ENCODE measurements at regions not wholly inside any gene's neighbourhood (a gene's known extent, or its start where the extent isn't known, plus 50 kb on each side); places are given as distances from the start of the nearest gene placed in this dataset.

- TF ChIP-seq POLR2AphosphoS5 (IDR thresholded peaks at IDR 0.05; ENCODE audit: low read depth, low read length): peak; percentile 56; the same call in 1 of the 2 replicates
- no peak for TF ChIP-seq CHD1 (IDR thresholded peaks at IDR 0.05; ENCODE audit: low read depth, low read length)
- 0 out of 4 replicates have a peak, but pooled peaks of 1 of the 2 experiments have one; percentile 56 for TF ChIP-seq SIN3A (conservative IDR thresholded peaks at IDR 0.05 in 1 of 2, IDR thresholded peaks at IDR 0.05 in 1 of 2; ENCODE audit: low read depth in 1 of 2, low read length in 2 of 2)
- TF ChIP-seq SIRT6 (IDR thresholded peaks at IDR 0.05; ENCODE audit: low read length): no peak
- TF ChIP-seq GTF2F1 (IDR thresholded peaks at IDR 0.05; ENCODE audit: borderline replicate concordance, low read depth, low read length): no peak
- TF ChIP-seq, protein P1, sequence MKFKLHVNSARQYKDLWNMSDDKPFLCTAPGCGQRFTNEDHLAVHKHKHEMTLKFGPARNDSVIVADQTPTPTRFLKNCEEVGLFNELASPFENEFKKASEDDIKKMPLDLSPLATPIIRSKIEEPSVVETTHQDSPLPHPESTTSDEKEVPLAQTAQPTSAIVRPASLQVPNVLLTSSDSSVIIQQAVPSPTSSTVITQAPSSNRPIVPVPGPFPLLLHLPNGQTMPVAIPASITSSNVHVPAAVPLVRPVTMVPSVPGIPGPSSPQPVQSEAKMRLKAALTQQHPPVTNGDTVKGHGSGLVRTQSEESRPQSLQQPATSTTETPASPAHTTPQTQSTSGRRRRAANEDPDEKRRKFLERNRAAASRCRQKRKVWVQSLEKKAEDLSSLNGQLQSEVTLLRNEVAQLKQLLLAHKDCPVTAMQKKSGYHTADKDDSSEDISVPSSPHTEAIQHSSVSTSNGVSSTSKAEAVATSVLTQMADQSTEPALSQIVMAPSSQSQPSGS (IDR thresholded peaks at IDR 0.05; ENCODE audit: low read length): no peak
- TF ChIP-seq USF2 (IDR thresholded peaks at IDR 0.05; ENCODE audit: low read length): no peak
- TF ChIP-seq JUN (IDR thresholded peaks at IDR 0.05; ENCODE audit: low read depth, low read length): no peak
- no peak for TF ChIP-seq ZNF274 (IDR thresholded peaks at IDR 0.05; ENCODE audit: borderline replicate concordance, extremely low read depth, low read length)
- TF ChIP-seq, protein P2, sequence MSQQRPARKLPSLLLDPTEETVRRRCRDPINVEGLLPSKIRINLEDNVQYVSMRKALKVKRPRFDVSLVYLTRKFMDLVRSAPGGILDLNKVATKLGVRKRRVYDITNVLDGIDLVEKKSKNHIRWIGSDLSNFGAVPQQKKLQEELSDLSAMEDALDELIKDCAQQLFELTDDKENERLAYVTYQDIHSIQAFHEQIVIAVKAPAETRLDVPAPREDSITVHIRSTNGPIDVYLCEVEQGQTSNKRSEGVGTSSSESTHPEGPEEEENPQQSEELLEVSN (IDR thresholded peaks at IDR 0.05): 0 out of 2 replicates have a peak, but pooled peaks have one; percentile 35
- 0 out of 2 replicates have a peak, but pooled peaks have one; percentile 23 for TF ChIP-seq JUND (IDR thresholded peaks at IDR 0.05; ENCODE audit: low read length)
- no peak for TF ChIP-seq PHF8 (conservative IDR thresholded peaks at IDR 0.05; ENCODE audit: low read depth, low read length)
- no peak for TF ChIP-seq SP2 (IDR thresholded peaks at IDR 0.05; ENCODE audit: low read length)
- no peak for TF ChIP-seq GABPA (IDR thresholded peaks at IDR 0.05; ENCODE audit: borderline replicate concordance, insufficient read depth, low read length)
- peak; percentile 36 for TF ChIP-seq ASH2L (IDR thresholded peaks at IDR 0.05; ENCODE audit: low read length)
- TF ChIP-seq KDM4A (IDR thresholded peaks at IDR 0.05; ENCODE audit: low read depth, low read length, severe bottlenecking): no peak
- TF ChIP-seq TCF12 (IDR thresholded peaks at IDR 0.05; ENCODE audit: low read depth, low read length): 0 out of 2 replicates have a peak, but pooled peaks have one; percentile 50
- TF ChIP-seq RNF2 (IDR thresholded peaks at IDR 0.05; ENCODE audit: borderline replicate concordance, low read depth, low read length, missing control alignments, poor library complexity, severe bottlenecking): no peak
Observed at GRCh38 chr1:201737352-201738060, 91.5 kb upstream of the IPO9 start (continued).

Measured in H1 (cell line).